GM18511 (cell line): ENCODE measurements at regions not wholly inside any gene's neighbourhood (a gene's known extent, or its start where the extent isn't known, plus 50 kb on each side); places are given as distances from the start of the nearest gene placed in this dataset.
"Not testable (repeated sequence)": the region's sequence is repeated elsewhere in the genome, so short reads cannot be mapped to it uniquely, and the experiment has no call there.

Experiments
- ATAC-seq: cut with Tn5 transposase; IDR thresholded peaks from one replicate; pipeline ENCODE4 v1.9.1; 2021; ENCODE audit warnings: mild to moderate bottlenecking, moderate library complexity; ENCODE audit not compliant: unreplicated experiment

GRCh38 chr14:96682401-96682800 is 114.8 kb upstream of the VRK1 start:
- no peak for ATAC-seq

- no peak for ATAC-seq
These were observed 113.5 kb upstream of the VRK1 start for GRCh38 chr14:96683562-96684289.

GRCh38 chr14:96686126-96686525 is 111.1 kb upstream of the VRK1 start:
- ATAC-seq = no peak

- no peak for ATAC-seq
These were observed 108.6 kb upstream of the VRK1 start for GRCh38 chr14:96688629-96689028.

GRCh38 chr14:96690713-96691383 is 106.3 kb upstream of the VRK1 start:
- ATAC-seq = no peak

GRCh38 chr14:96693252-96693820 is 103.8 kb upstream of the VRK1 start:
- no peak for ATAC-seq

- no peak for ATAC-seq
These were observed 103.2 kb upstream of the VRK1 start for GRCh38 chr14:96693987-96694386.

- peak; percentile 58 for ATAC-seq
These were observed 98.1 kb upstream of the VRK1 start for GRCh38 chr14:96698960-96699539.

GRCh38 chr14:96699666-96700065 is 97.5 kb upstream of the VRK1 start:
- no peak for ATAC-seq

- ATAC-seq = no peak
These were observed 94.4 kb upstream of the VRK1 start for GRCh38 chr14:96702831-96703230.

- ATAC-seq = no peak
These were observed 91.6 kb upstream of the VRK1 start for GRCh38 chr14:96705422-96706092.

GRCh38 chr14:96706893-96707292 is 90.3 kb upstream of the VRK1 start:
- no peak for ATAC-seq

- no peak for ATAC-seq
These were observed 87.0 kb upstream of the VRK1 start for GRCh38 chr14:96710060-96710666.

GRCh38 chr14:96711559-96712267 is 85.5 kb upstream of the VRK1 start:
- no peak for ATAC-seq

GRCh38 chr14:96713426-96713825 is 83.8 kb upstream of the VRK1 start:
- no peak for ATAC-seq

- ATAC-seq = not testable (repeated sequence)
These were observed 82.6 kb upstream of the VRK1 start for GRCh38 chr14:96714537-96714936.

GRCh38 chr14:96717116-96717515 is 80.1 kb upstream of the VRK1 start:
- no peak for ATAC-seq

GRCh38 chr14:96718407-96718806 is 78.8 kb upstream of the VRK1 start:
- ATAC-seq = no peak

- ATAC-seq = not testable (repeated sequence)
These were observed 76.5 kb upstream of the VRK1 start for GRCh38 chr14:96720702-96721101.

- no peak for ATAC-seq
These were observed 74.4 kb upstream of the VRK1 start for GRCh38 chr14:96722736-96723135.
